Activated CD4-positive, alpha-beta T cell treated with anti-CD3 and anti-CD28 coated beads, Interleukin-2, amount 50 U/mL, for 24 hours (primary cell): ENCODE measurements at regions not wholly inside any gene's neighbourhood (a gene's known extent, or its start where the extent isn't known, plus 50 kb on each side); places are given as distances from the start of the nearest gene placed in this dataset.

Source experiments
- DNase-seq, 2 donors: peaks; one replicate each; pipeline ENCODE4 v3.0.0-alpha.2; 2020; ENCODE audit warnings: low read depth in 1 of 2, low spot score in 1 of 2

GRCh38 chr10:4733150-4733842 lies 92.7 kb upstream of the AKR1E2 start:
- no peak for DNase-seq

- no peak for DNase-seq
These were observed 95.0 kb upstream of the AKR1E2 start for GRCh38 chr10:4730998-4731397.

GRCh38 chr10:4725917-4726606 lies 99.9 kb upstream of the AKR1E2 start:
- no peak for DNase-seq

DNA sequence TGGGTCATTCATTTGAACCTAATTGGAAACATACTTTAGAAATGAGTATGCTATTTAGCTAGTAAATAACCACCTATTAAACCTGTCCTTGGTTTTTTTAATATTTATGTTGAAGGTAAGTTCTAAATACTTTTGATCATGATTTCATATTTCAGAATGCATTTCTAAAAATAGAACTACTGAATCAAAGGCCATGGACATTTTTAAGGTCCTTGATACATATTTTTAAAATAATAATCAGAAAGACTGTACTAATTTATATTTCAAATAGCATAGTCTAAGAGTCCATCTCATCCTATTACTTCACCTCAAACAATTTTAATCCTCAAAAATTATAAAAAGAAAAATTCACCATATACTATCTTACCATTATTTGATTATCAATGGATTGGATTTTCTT lies 102.1 kb upstream of the AKR1E2 start:
- no peak for DNase-seq

DNA sequence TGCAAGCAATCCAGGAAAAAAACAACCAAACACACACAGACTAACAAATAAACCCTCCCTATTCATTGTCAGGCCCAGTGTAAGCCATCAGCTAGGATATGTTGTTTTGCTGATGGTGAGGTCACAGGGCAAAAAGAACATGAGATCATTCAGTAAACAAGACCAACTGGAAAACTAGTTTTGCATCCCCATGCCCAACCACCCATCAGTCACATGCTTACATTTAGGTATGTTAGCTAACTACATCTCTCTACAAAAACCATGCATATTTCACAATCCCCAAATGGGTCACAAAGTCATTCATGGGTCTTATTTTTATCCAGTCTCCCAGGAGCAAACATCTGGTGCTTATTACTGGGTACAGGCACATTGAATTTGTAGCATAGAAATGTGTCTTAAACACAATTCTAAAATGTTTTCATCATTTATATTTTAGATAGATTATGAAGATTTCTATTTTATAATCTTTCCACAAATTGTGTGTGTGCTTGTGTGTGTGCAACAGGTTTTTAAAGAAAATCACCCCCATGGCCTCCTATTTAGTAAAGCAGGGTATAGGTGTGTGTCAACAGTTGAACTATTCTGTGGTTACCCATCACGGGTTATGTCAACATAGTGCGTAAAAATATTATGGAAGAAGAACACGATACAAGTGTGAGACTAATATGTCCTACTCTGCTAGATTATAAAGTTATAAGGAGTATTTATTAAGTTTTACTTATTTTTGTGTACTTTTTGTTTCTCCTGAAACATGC lies 103.8 kb upstream of the AKR1E2 start:
- DNase-seq, result no peak

- DNase-seq, result no peak
These were observed 105.5 kb upstream of the AKR1E2 start for GRCh38 chr10:4720463-4720862.

DNA sequence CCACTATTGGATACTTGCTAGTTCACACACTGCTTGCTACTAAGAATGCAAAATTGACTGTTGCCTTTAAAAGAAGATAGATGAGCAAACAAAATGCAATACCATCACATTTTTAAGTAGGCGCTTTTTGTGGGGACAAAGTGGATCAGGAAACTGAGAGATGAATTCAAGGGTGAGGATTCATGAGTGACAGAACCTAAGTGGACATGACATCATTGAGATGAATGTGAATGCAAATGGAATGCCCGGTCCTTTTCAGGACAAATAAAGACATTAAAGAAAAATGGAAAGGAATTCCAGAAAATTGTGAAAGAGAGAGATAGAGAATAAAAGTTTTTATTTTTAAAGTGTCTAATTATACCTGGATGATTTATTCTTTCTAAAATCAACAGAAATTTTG lies 106.3 kb upstream of the AKR1E2 start:
- no peak for DNase-seq

- DNase-seq, result no peak
These were observed 107.0 kb upstream of the AKR1E2 start for GRCh38 chr10:4719036-4719435.

GRCh38 chr10:4718544-4718943 lies 107.5 kb upstream of the AKR1E2 start:
- no peak for DNase-seq

DNA sequence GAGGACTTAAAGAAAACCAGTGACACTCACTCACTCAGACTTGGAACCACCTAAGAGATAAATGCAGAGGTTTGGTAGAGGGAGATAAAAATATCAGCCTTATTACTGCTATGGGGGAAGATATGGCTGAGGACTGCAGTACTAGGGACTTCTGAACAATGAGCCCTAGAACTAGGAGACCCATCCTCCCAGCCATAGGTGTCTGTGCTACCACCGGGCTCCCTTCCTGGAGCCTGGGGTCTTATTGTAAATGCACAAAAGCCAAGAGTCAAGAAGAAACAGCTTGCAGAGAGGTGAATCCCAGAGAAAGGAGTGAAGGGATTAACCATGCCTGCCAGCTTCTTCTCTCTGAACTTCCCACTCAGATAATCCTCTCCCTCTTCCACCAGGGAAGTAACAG lies 108.3 kb upstream of the AKR1E2 start:
- no peak for DNase-seq

DNA sequence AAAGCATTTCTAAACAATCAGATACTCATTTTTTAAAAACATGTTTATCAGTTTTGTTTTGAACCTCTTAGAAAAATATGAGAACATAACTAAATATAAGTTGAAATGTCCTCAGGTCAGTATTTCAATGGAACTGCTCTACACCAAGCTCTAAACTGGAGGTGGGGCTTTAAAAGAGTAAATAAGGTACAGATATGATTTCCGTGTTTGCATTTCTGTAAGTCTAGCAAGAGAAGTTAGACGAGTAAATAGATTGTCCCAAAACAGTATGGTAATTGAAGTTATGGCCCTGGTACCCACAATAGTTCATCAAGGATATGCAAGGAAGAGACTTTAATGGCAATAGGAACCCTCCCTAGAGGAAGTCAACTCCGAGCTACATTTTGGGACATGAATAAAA lies 115.1 kb upstream of the AKR1E2 start:
- DNase-seq, result no peak

- no peak for DNase-seq
These were observed 117.8 kb upstream of the AKR1E2 start for GRCh38 chr10:4708123-4708759.

GRCh38 chr10:4707221-4707620 lies 118.8 kb upstream of the AKR1E2 start:
- no peak for DNase-seq

DNA sequence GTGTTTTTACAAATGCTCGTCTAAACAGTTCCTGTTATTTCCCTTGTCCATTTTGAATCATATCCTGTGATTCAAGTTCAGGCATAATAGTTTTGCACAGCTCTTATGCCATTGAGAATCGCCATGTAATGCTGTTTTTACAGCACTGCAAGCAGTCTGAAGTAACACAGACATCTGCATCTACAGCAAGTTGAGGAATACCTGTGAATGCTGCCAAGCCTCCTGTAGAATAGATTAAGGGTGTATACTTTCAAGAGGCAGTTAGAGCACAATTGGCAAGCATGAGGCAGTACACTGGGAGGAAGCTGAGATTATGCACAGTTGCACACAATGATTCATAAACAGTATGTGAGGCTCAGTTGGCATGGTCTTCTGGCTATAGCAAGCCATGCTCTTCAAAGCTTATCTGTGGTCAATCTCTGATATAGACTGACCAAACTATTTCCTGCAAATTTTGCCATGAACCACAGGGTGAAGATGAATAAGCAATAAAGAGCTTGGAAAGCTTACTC lies 121.9 kb upstream of the AKR1E2 start:
- no peak for DNase-seq

GRCh38 chr10:4701016-4701415 lies 125.0 kb upstream of the AKR1E2 start:
- DNase-seq, result no peak

DNA sequence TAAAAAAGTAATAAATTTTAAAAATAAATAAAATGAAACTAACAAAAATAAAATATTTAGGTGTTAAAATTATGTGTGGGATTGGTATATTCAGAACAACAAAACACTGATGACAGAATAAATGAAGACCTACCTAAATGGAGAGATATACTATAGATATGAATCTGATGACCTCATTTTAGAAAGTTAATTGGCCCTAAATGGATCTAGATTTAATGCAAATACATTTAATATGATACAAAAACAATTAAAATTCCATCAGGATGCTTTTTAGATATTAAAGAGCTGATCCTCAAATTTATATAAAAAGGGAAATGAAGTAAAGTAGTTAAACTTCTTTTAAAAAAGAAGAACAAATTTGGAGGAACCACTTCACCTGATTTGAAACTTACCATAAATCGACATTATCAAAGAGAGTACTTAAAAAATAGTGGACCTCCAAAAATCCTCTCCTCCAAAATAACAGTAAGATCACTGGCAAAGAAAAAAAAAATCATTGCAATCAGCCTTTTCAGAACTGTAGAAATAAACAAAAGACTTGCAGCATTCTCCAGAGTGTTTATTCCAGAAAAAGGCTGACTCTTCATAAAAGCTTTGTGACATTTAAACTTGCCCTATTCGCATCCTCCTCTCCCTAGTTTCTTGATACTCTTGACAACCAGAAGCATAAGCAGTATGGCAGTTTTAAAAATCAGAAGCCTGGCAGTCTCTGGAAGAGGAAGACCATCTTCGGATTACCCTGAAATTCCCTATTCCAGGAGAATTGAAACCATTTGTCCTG lies 125.9 kb upstream of the AKR1E2 start:
- DNase-seq, result no peak

GRCh38 chr10:4698075-4698474 lies 127.9 kb upstream of the AKR1E2 start:
- DNase-seq, result no peak

- DNase-seq, result no peak
These were observed 129.8 kb upstream of the AKR1E2 start for GRCh38 chr10:4696186-4696585.

GRCh38 chr10:4693967-4694366 lies 132.0 kb upstream of the AKR1E2 start:
- DNase-seq, result no peak

- DNase-seq, result no peak
These were observed 133.8 kb upstream of the AKR1E2 start for GRCh38 chr10:4692206-4692605.

GRCh38 chr10:4691776-4692175 lies 134.2 kb upstream of the AKR1E2 start:
- DNase-seq, result no peak
